KMS-11 (cell line): ENCODE measurements at regions not wholly inside any gene's neighbourhood (a gene's known extent, or its start where the extent isn't known, plus 50 kb on each side); places are given as distances from the start of the nearest gene placed in this dataset.

Experiments used
- H2AFZ ChIP-seq: fragments of 200-600 bp; sonication (generic); 2 replicates; pipeline ENCODE4 v1.6.1; 2016; ENCODE audit warnings: antibody characterized with exemption, mixed run types, low read depth
- H3K27ac ChIP-seq: fragments of 200-600 bp; sonication (generic); 2 replicates; pipeline ENCODE4 v1.6.1; 2016; ENCODE audit warnings: mild to moderate bottlenecking, mixed run types
- H3K27me3 ChIP-seq: fragments of 200-600 bp; sonication (generic); 2 replicates; pipeline ENCODE4 v1.6.1; 2017; ENCODE audit warnings: mild to moderate bottlenecking, low read depth, mixed run types, moderate library complexity; ENCODE audit not compliant: insufficient read depth
- H3K36me3 ChIP-seq: fragments of 200-600 bp; sonication (generic); 2 replicates; pipeline ENCODE4 v1.6.1; 2017; ENCODE audit warnings: mild to moderate bottlenecking, mixed run types; ENCODE audit not compliant: insufficient read depth
- H3K4me1 ChIP-seq: fragments of 200-600 bp; sonication (generic); 2 replicates; pipeline ENCODE4 v1.6.1; 2016; ENCODE audit warnings: mild to moderate bottlenecking, low read depth, mixed run types; ENCODE audit not compliant: poor library complexity, severe bottlenecking
- H3K4me2 ChIP-seq: fragments of 200-600 bp; sonication (generic); 2 replicates; pipeline ENCODE4 v1.7.0; 2016; ENCODE audit warnings: mild to moderate bottlenecking, mixed run types
- H3K4me3 ChIP-seq: fragments of 200-600 bp; sonication (generic); IDR thresholded peaks from 2 replicates; pipeline ENCODE4 v1.6.1; 2017; ENCODE audit warnings: low read depth, low read length, mixed read lengths; ENCODE audit not compliant: insufficient read depth
- H3K79me2 ChIP-seq: fragments of 200-600 bp; sonication (generic); 2 replicates; pipeline ENCODE4 v1.6.1; 2016; ENCODE audit warnings: low read depth, mixed run types; ENCODE audit not compliant: insufficient read depth
- H3K9ac ChIP-seq: fragments of 200-600 bp; sonication (generic); 2 replicates; pipeline ENCODE4 v1.6.1; 2016; ENCODE audit warnings: mild to moderate bottlenecking, mixed run types
- H4K20me1 ChIP-seq: fragments of 200-600 bp; sonication (generic); 2 replicates; pipeline ENCODE4 v1.6.1; 2016; ENCODE audit warnings: mild to moderate bottlenecking, mixed run types; ENCODE audit not compliant: insufficient read depth
- CTCF ChIP-seq: fragments of 200-600 bp; sonication (generic); conservative IDR thresholded peaks from 2 replicates; pipeline ENCODE4 v1.6.1; 2017; ENCODE audit warnings: low read depth, mild to moderate bottlenecking, antibody characterized with exemption, low read length, moderate library complexity, mixed read lengths

DNA sequence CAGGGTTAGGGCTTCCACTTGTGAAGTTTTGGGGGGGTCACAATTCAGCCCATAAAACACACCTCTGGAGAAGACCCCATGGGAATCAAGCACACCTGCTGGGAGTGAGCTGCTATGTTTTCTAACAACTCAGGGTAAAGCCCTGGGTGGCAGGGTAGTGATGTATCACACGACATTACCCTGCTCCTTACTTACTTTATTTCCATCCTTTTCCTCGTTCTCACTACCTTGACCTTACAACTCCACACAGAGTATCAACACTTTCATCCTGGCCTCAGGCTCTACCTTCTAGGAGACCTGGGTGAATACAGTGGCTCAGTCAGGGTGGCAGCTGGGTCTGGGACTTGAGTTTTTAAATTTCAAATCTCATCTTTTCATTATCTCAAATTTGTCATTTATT is 290.3 kb downstream of the CYRIA start:
- H3K36me3 ChIP-seq: no peaks in the 10 kb centered on the region

DNA sequence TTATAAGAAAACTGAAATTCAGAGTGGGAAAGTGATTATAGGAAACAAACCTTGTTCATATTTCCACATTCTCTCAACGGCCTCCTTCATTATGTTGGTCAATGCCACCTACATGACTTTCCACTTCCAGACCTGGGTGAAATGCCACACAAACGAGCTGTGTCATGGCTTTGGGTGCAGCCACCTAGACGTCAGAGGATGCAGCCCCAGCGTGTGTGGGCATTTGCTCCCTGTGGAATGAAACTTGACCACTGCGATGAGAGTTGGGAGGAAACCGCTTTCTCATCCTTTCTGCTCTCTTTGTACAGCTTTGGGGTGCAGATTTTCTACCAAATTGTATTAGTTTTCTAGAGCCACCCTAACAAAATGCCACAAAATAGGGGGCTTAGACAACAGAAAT is 291.0 kb downstream of the CYRIA start:
- no peaks in the 10 kb centered on the region for H3K4me1 ChIP-seq
- no peak overlapping the region for H3K4me2 ChIP-seq
- H3K27me3 ChIP-seq: no peaks in the 10 kb centered on the region
- no peak overlapping the region for H3K9ac ChIP-seq
- no peak overlapping the region for H2AFZ ChIP-seq
- H3K27ac ChIP-seq: no peak overlapping the region
- no peaks in the 10 kb centered on the region for H3K79me2 ChIP-seq
- TF ChIP-seq CTCF: no peak
- no peak overlapping the region for H3K4me3 ChIP-seq
- H3K36me3 ChIP-seq: no peaks in the 10 kb centered on the region
- no peaks in the 10 kb centered on the region for H4K20me1 ChIP-seq

More for the DNA sequence above, 290.3 kb downstream of the CYRIA start:
- H3K79me2 ChIP-seq: no peaks in the 10 kb centered on the region
- H2AFZ ChIP-seq: no peak overlapping the region
- H3K27me3 ChIP-seq: no peaks in the 10 kb centered on the region
- H4K20me1 ChIP-seq: no peaks in the 10 kb centered on the region
- no peak overlapping the region for H3K4me2 ChIP-seq
- no peak for TF ChIP-seq CTCF
- no peaks in the 10 kb centered on the region for H3K4me1 ChIP-seq
- H3K27ac ChIP-seq: no peak overlapping the region
- no peak overlapping the region for H3K4me3 ChIP-seq
- H3K9ac ChIP-seq: no peak overlapping the region

GRCh38 chr2:16373341-16373740 is 292.3 kb downstream of the CYRIA start:
- Histone ChIP-seq H3K9ac (no peak overlapping the region), H3K4me1 (no peaks in the 10 kb centered on the region), H3K4me3 (no peak overlapping the region), H3K27ac (no peak overlapping the region), H2AFZ (no peak overlapping the region), H3K36me3 (no peaks in the 10 kb centered on the region), H3K27me3 (no peaks in the 10 kb centered on the region), H3K79me2 (no peaks in the 10 kb centered on the region), H4K20me1 (no peaks in the 10 kb centered on the region), H3K4me2 (no peak overlapping the region)
- no peak for TF ChIP-seq CTCF

- Histone ChIP-seq H3K4me2 (no peak overlapping the region), H3K9ac (no peak overlapping the region), H3K4me1 (no peaks in the 10 kb centered on the region), H3K27ac (no peak overlapping the region), H3K27me3 (no peaks in the 10 kb centered on the region), H2AFZ (no peak overlapping the region), H4K20me1 (no peaks in the 10 kb centered on the region), H3K4me3 (no peak overlapping the region), H3K36me3 (no peaks in the 10 kb centered on the region), H3K79me2 (no peaks in the 10 kb centered on the region)
- no peak for TF ChIP-seq CTCF
These were observed 293.9 kb downstream of the CYRIA start for GRCh38 chr2:16371751-16372150.
